ENCODE measurements at regions not wholly inside any gene's neighbourhood (a gene's known extent, or its start where the extent isn't known, plus 50 kb on each side); places are given as distances from the start of the nearest gene placed in this dataset.
"Not testable (repeated sequence)": the region's sequence is repeated elsewhere in the genome, so short reads cannot be mapped to it uniquely, and the experiment has no call there.

DNA sequence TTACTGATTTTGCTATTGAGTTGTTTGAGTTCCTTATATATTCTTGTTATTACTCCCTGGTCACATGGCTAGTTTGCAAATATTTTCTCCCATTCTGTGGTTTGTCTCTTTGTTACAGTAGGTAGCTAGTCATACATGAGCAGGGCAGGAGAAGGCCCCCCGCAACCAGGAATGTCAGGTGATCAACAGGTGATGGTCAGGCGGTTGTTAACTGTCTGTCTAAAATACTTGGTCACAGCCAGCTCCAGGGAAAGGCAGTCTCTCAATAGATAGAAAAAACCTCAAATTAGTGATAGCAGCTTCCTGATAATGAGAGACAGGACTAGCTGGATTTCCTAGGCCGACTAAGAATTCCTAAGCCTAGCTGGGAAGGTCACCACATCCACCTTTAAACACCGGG is 217.9 kb downstream of the RHOU start:
- ATAC-seq = no peak
- H3K4me3 ChIP-seq = no peak overlapping the region
- no peaks in the 10 kb centered on the region for H3K27me3 ChIP-seq
- intact Hi-C loops (cut with DNase I) = no loop called here
- no peaks in the 10 kb centered on the region for H3K36me3 ChIP-seq
- H3K27ac ChIP-seq = no peak overlapping the region
- TF ChIP-seq, protein P1, sequence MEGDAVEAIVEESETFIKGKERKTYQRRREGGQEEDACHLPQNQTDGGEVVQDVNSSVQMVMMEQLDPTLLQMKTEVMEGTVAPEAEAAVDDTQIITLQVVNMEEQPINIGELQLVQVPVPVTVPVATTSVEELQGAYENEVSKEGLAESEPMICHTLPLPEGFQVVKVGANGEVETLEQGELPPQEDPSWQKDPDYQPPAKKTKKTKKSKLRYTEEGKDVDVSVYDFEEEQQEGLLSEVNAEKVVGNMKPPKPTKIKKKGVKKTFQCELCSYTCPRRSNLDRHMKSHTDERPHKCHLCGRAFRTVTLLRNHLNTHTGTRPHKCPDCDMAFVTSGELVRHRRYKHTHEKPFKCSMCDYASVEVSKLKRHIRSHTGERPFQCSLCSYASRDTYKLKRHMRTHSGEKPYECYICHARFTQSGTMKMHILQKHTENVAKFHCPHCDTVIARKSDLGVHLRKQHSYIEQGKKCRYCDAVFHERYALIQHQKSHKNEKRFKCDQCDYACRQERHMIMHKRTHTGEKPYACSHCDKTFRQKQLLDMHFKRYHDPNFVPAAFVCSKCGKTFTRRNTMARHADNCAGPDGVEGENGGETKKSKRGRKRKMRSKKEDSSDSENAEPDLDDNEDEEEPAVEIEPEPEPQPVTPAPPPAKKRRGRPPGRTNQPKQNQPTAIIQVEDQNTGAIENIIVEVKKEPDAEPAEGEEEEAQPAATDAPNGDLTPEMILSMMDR (IDR thresholded peaks at IDR 0.05) = no peak
- TF ChIP-seq POLR2A (IDR thresholded peaks at IDR 0.05) = no peak
- WGBS (ENCODE audit: insufficient coverage, low coverage, low lambda C conversion rate, missing lambda C conversion rate) = 82% methylated on average over 4 of the region's 4 CpGs
- no peak for DNase-seq
- no peaks in the 10 kb centered on the region for H3K9me3 ChIP-seq
- no peaks in the 10 kb centered on the region for H3K4me1 ChIP-seq

DNA sequence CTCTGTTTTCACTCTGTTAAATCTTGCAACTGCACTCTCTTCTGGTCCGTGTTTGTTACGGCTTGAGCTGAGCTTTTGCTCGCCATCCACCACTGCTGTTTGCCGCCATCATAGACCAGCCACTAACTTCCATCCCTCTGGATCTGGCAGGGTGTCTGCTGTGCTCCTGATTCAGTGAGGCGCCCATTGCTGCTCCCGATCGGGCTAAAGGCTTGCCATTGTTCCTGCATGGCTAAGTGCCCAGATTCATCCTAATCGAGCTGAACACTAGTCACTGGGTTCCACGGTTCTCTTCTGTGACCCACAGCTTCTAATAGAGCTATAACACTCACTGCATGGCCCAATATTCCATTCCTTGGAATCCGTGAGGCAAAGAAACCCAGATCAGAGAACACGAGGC is 218.5 kb downstream of the RHOU start:
- H3K27ac ChIP-seq; H3K4me1 ChIP-seq; H3K36me3 ChIP-seq; intact Hi-C loops (cut with DNase I); DNase-seq; H3K27me3 ChIP-seq; ATAC-seq; H3K4me3 ChIP-seq; H3K9me3 ChIP-seq: not testable (repeated sequence)
- WGBS (ENCODE audit: insufficient coverage, low coverage, low lambda C conversion rate, missing lambda C conversion rate) = 89% methylated on average over 9 of the region's 11 CpGs

GRCh38 chr1:228955691-228956090 is 220.4 kb downstream of the RHOU start:
- DNase-seq (peak in 1 of 3 donors; percentile 7), ATAC-seq (no peak)
- H3K4me1 ChIP-seq = no peaks in the 10 kb centered on the region
- no peaks in the 10 kb centered on the region for H3K36me3 ChIP-seq
- H3K27me3 ChIP-seq = no peaks in the 10 kb centered on the region
- H3K27ac ChIP-seq = no peak overlapping the region
- WGBS (ENCODE audit: insufficient coverage, low coverage, low lambda C conversion rate, missing lambda C conversion rate) = 77% methylated on average over 1 of the region's 1 CpG
- H3K9me3 ChIP-seq = no peaks in the 10 kb centered on the region
- TF ChIP-seq, protein P1 (IDR thresholded peaks at IDR 0.05) = no peak
- TF ChIP-seq POLR2A (IDR thresholded peaks at IDR 0.05) = no peak
- intact Hi-C loops (cut with DNase I) = no loop called here
- no peak overlapping the region for H3K4me3 ChIP-seq

DNA sequence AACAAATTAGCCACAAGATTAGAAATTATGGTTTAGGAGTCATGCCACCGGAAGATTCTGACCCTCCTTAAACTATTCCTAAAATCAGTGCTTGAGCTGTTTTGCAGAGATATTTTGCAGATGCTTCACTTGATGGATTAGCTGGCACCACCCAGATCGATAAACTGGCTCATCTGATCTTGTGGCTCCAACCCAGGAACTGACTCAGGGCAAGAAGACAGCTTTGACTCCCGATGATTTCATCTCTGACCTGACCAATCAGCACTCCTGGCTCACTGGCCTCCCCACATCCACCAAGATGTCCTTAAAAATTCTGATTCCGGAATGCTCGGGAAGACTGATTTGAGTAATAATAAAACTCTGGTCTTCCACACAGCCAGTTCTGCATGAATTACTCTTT is 221.6 kb downstream of the RHOU start:
- H3K27ac ChIP-seq = no peak overlapping the region

GRCh38 chr1:228957535-228957934 is 222.3 kb downstream of the RHOU start:
- intact Hi-C loops (cut with DNase I) = no loop called here
- no peak for ATAC-seq
- Histone ChIP-seq H3K9me3 (no peaks in the 10 kb centered on the region), H3K27ac (no peak overlapping the region), H3K4me3 (no peak overlapping the region), H3K27me3 (no peaks in the 10 kb centered on the region), H3K4me1 (no peaks in the 10 kb centered on the region), H3K36me3 (no peaks in the 10 kb centered on the region)
- whole genome bisulfite sequencing (ENCODE audit: insufficient coverage, low coverage, low lambda C conversion rate, missing lambda C conversion rate) = 95% methylated on average over 4 of the region's 6 CpGs
- TF ChIP-seq POLR2A (IDR thresholded peaks at IDR 0.05) = no peak
- TF ChIP-seq, protein P1 (IDR thresholded peaks at IDR 0.05) = no peak
- DNase-seq = no peak

More for the DNA sequence above, 221.6 kb downstream of the RHOU start:
- no peak for TF ChIP-seq POLR2A (IDR thresholded peaks at IDR 0.05)
- TF ChIP-seq, protein P1 (IDR thresholded peaks at IDR 0.05) = no peak
- 94% methylated on average over 3 of the region's 5 CpGs for WGBS (ENCODE audit: insufficient coverage, low coverage, low lambda C conversion rate, missing lambda C conversion rate)
- no peaks in the 10 kb centered on the region for H3K9me3 ChIP-seq
- ATAC-seq = no peak
- no peaks in the 10 kb centered on the region for H3K27me3 ChIP-seq
- no peaks in the 10 kb centered on the region for H3K4me1 ChIP-seq
- intact Hi-C loops (cut with DNase I) = no loop called here
- DNase-seq = peak in 1 of 3 donors; percentile 12
- H3K36me3 ChIP-seq = no peaks in the 10 kb centered on the region
- H3K4me3 ChIP-seq = no peak overlapping the region

Data from right lobe of liver (tissue), 6 donors.